Fibroblast of villous mesenchyme (primary cell): ENCODE measurements at regions not wholly inside any gene's neighbourhood (a gene's known extent, or its start where the extent isn't known, plus 50 kb on each side); places are given as distances from the start of the nearest gene placed in this dataset.

Experiments
- DNase-seq: peaks from one replicate; pipeline ENCODE4 v3.0.0-alpha.2; 2010; ENCODE audit warnings: low read depth
- H3K4me3 ChIP-seq: 2 replicates; pipeline ENCODE4 v1.5.1; 2011; ENCODE audit warnings: low read depth, mild to moderate bottlenecking, low read length
- CTCF ChIP-seq: IDR thresholded peaks from 2 replicates; pipeline ENCODE4 v1.5.1; 2012; ENCODE audit warnings: low read depth, mild to moderate bottlenecking, low read length; ENCODE audit not compliant: insufficient read depth

GRCh38 chr11:115008799-115009198 lies 330.5 kb downstream of the NXPE2 start:
- TF ChIP-seq CTCF, result no peak
- no peak for DNase-seq
- H3K4me3 ChIP-seq, result no peak overlapping the region

GRCh38 chr11:115017529-115017928 lies 339.2 kb downstream of the NXPE2 start:
- no peak for TF ChIP-seq CTCF
- H3K4me3 ChIP-seq, result no peak overlapping the region
- DNase-seq, result no peak

GRCh38 chr11:115030166-115030565 lies 351.8 kb downstream of the NXPE2 start:
- H3K4me3 ChIP-seq, result no peak overlapping the region
- no peak for TF ChIP-seq CTCF
- DNase-seq, result no peak

GRCh38 chr11:115036406-115037180 lies 358.3 kb downstream of the NXPE2 start:
- no peak for TF ChIP-seq CTCF
- DNase-seq, result no peak
- H3K4me3 ChIP-seq, result no peak overlapping the region

- no peak for TF ChIP-seq CTCF
- H3K4me3 ChIP-seq, result no peak overlapping the region
- no peak for DNase-seq
Measured at GRCh38 chr11:115042002-115042401, 363.7 kb downstream of the NXPE2 start.

GRCh38 chr11:115047631-115048030 lies 369.3 kb downstream of the NXPE2 start:
- H3K4me3 ChIP-seq, result no peak overlapping the region
- DNase-seq, result no peak
- TF ChIP-seq CTCF, result no peak

GRCh38 chr11:115049796-115050195 lies 371.5 kb downstream of the NXPE2 start:
- no peak for DNase-seq
- no peak overlapping the region for H3K4me3 ChIP-seq
- TF ChIP-seq CTCF, result no peak
